ENCODE measurements at regions not wholly inside any gene's neighbourhood (a gene's known extent, or its start where the extent isn't known, plus 50 kb on each side); places are given as distances from the start of the nearest gene placed in this dataset.
A peak's percentile ranks its signal among the peaks of the same experiment; 100 is the strongest.

DNA sequence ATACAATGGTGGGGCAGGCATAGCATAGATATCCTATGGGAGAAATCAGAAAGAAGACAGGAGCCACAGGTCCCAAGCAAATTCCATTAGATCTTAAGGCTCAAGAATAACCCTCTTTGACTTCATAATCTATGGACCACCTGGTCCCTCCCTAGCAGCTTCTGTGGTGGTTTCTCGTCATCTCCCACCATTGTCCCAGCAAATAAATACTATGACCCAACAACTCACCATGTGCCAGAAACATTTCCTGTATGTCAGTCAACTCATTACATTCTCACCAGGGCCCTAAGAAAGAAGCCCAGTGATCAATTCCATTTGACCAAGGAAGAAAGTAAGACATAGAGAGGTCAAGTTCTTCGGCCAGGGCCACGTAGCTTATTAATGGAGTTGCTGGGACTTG is 646.2 kb downstream of the VRK1 start:
- no peak for DNase-seq (ENCODE audit: low spot score)

DNA sequence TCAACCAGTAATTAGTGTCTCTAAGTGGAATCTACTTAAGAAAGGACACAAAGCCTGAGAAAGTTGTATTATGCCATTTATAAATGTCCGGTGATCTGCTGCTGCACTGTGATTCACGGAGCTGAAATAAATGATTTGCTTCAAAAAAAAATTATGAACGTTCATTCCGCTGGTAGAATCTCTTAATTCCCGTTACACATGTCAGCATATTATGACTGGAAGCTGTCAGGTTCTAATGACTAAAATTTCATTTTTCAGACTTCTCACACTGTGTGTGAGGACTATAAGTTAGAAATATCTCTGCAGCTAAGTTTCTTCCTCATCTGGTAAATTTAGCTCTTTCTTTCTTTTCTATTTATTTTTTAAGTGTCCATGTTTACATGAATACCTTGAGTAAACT is 647.1 kb downstream of the VRK1 start:
- DNase-seq (ENCODE audit: low spot score): no peak

DNA sequence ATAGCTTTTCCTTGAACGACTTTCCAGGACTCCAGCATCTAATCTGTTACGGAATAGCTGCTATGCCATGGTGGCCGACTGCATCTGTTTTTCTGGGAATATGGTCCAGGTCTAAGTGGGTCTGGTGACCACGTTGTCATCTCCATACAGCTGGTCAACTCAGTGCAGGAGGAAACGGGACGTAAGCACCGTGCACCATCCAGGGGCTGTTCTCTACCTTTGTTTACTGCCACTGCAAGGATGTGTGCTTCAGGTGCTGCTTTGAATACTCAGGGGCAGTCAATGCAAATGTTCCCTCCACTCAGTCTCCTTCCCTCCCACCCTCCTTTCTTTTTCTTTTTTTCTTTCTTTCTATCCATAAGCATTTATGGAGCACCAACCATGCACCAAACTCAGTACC is 648.2 kb downstream of the VRK1 start:
- DNase-seq (ENCODE audit: low spot score): no peak

DNA sequence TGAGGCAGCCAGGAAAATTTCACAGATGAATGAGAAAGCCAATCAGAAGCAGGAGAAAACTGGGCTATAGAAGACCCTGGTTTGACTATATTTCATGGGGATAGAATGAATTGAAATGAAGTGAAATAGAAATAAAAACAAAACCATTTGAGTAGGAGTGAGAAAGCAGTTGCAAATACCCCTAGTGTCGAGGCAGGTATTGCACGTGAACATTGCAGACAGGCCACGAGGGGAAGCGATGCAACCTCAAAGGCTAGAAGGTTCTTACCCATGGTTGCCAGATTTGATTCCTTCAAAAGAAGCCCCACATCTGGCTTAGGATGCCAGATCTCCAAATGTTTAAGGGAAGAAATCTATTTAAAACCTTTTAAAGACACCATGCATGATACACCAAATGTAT is 648.9 kb downstream of the VRK1 start:
- no peak for DNase-seq (ENCODE audit: low spot score)

DNA sequence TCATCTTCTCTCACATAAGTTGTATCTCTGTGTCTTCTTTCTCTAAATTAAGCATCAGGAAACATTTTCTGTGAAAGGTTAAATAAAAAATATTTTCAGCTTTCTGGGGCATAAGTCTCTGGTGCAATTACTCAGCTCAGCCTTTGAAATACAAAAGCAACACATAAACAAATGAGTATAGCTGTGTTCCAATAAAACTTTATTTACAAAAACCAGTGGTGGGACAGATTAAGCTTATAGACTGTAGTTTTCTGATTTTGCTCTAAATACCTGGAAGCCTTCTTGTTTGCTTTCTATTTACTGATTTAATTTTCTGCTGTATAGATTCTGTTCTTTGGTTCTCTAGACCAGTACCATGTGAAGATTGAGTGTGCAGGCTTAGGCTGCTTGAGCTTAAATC is 655.1 kb downstream of the VRK1 start:
- DNase-seq (ENCODE audit: low spot score): no peak

DNA sequence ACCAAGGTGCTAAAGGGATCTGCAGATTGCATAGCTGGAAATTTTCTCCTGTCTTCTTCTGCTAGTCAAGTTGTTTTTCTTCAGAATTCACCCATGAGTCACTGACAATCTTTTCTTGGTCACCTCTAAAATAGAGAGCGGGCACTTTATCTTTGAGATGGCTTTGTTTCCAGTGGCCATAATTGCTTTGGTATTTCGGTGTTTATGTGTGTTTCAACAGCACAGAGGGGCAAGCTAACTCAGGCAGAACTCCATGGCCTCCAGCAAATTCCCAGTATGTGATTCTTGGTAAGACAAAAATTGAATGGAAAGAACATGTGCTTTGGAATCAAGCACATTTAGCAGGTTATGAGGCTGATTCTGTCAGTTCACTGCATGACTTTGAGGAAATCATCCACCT is 656.8 kb downstream of the VRK1 start:
- DNase-seq (ENCODE audit: low spot score): no peak

DNA sequence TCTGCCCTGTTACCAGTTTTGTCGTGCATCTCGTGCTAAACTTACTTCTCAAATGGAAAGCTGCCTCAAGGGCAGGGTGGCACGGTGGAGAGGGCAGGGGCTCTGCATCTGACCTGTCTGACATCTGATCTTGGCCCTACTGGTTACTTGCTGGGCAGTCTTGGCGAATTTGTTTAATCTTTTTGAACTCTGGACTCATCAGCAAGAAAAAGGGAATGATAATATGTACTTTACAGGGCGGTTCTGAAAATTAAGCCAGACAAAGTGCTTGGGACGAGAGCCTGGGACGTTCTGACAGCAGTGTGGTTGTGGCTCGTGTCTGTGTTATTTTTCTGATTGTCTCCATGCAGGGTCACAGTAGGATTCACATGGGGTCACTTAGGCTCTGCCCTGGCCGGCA is 659.3 kb downstream of the VRK1 start:
- no peak for DNase-seq (ENCODE audit: low spot score)

DNA sequence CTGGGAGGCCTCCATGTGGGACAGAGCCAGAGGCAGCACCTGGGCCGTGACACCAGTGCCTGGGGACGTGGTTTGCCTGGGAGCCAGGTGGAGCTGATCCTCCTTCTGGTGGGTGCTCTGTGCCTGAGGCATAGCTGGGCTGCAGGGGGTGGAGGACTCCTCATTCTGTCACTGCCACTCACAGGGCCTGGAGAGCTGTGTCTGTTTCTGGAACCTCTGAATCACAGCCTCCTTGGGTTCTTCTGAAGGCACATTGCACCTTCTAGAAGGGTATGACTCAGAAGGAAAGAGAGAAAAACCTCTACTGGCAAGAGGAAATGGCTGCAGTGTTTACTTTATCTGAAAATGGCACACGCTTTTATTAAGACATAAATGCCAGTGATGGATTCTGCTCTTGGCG is 659.8 kb downstream of the VRK1 start:
- DNase-seq (ENCODE audit: low spot score): peak; percentile 77

DNA sequence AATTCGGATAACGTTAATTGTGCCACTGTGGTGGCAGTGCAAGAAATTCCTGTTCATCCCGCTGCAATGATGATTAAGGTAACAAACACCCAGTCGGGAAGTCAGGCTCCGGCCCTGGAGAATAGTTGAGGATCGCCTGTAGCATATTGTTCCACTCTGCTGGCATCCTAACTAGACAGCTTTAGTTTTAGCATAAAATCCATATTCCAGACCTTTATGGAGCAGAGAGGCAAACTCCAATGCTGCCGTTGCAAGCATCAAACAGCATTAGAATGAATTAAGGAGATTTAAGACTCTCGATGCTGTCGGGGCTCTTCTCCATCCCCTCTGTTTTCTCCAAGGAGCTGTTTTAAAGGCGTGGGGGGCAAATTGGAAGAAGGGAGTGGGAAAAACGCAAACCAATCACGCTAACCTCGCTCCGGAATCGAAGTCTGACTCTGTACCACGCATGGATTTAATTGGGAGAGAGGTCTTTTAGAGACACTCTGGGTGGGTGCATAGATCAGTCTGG is 660.4 kb downstream of the VRK1 start:
- no peak for DNase-seq (ENCODE audit: low spot score)

DNA sequence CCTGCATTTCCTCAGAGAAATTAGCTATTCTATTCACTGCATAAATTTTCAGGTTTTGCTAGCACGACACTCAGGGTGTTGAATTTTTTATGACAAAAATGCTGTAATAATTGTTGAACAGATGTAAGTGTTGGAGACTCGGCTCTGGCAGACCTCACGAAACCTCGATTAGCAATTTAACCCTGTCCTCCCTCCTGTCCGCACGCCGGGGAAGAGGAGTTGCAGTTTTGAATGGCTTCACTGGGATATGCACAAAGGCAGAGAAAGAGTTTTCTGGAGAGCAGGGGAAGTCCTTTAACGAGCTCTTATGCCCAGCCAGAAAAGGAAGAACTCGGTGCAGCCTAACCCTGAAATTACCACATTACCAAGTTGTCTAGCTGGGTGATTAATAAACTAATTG is 661.1 kb downstream of the VRK1 start:
- no peak for DNase-seq (ENCODE audit: low spot score)

DNA sequence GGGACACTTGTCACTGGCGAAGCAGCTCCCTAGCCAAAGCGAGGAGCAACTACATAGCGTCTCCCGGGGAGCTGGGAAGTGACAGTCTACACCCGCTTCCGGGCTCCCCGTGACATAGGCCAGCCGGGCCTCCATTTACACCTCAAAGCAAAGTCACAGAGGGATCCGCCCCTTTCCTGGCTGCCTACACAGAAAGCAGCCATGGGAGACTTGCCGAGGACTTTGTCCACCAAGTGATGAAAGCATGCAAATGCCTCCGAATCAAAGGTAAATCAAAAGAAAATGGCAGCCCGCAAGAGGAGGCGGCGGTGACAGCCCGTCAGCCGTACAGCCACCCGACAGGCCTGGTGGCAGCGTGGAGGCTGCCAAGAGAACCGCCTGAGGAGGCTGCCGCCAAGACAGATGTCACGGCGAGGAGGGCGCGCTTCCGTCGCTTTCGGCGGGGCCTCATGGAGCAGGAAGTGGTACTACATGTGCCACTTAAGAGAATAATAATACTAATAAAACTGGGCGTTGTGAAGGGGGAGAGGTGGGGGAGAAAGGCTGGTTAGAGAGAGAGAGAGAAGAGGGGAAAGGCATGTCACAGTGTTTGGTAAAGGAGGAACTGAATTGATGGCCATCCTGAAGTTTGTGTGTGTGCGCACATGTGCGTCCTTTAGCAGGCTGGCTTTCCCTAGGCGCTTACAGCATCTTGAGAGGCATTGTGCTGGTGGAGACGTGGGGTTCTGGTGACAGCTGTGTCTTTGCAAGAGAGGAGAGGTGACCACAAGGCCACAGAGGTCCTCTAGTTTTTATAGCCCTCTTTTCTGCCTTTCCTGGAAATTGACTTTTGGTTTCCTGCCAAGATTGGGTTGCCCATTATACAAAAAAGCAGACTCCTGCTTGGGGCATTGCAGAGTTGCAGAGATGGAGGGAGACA is 661.7 kb downstream of the VRK1 start:
- peak; percentile 82 for DNase-seq (ENCODE audit: low spot score)

DNA sequence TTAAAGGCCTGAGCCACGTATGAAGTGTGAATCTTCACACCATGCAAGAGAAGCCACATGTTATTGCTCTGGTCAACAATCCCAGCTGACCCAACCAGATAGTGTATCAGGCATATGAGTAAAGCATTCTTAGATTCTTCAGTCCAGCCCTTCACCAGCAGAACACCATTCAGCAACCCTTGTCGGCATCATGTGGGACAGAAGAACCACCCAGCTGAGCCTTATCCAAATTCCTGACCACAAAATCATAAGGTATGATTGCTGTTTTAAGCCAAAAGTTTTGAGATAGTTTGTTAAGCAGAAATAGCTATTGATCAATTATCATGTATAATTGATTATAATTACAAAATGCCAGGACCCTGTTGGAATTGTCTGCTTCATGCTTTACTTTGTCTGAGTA is 664.9 kb downstream of the VRK1 start:
- no peak for DNase-seq (ENCODE audit: low spot score)

DNA sequence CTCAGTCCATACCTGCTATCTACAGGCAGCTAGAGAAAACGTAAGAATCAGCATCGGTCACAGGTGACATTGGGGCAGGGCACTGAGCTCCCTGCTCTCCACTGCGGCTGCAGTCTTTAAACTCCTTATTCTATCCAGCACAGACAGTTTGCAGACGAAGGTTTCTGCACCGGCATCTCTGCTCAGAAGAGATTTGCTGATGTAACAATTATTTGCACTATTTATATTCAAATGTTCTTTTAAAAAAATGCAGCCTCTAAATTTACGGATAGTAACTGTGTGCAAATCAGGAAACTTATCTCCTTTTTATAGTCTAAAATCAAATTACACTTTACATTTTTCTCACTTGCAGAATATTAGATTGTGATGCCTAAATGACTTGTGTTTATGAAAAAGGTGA is 671.0 kb downstream of the VRK1 start:
- no peak for DNase-seq (ENCODE audit: low spot score)

DNA sequence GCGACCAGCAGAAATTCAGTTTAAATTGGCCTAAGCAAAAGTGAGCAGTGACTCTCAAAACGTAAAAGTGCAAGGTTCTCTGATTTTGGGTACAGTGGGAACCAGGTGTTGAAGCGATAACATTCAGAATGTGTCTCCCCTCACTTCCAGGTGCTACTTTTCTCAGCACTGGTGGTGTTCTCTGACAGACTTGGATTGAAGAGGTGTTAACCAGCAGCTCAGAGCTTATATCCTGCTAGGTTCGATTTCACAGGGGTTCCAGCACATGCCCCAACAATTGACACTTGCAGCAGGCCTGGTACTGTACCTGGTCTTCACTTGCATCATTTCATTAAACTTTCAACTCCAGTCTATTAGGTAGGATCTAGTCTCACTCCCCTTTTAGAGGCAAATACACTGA is 680.2 kb downstream of the VRK1 start:
- DNase-seq (ENCODE audit: low spot score): no peak

DNA sequence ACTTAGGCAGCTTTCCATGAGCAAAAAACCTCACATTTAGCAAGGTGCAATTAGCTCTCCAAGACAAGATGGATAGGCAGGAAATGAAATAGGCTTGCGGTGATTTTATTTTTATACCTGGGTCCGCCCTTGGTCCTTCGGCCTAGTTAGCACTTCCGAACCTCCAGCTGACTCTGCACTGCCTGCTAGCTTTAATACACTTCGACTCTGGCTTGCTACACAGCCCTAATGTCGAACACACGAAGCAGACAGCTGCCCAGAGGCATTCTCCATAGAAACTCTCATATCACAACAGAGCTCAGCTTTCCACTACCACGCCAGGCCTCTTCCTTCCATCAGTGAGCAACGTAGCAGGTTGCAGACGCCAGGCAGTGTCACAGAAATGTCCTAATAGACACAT is 688.0 kb downstream of the VRK1 start:
- no peak for DNase-seq (ENCODE audit: low spot score)

DNA sequence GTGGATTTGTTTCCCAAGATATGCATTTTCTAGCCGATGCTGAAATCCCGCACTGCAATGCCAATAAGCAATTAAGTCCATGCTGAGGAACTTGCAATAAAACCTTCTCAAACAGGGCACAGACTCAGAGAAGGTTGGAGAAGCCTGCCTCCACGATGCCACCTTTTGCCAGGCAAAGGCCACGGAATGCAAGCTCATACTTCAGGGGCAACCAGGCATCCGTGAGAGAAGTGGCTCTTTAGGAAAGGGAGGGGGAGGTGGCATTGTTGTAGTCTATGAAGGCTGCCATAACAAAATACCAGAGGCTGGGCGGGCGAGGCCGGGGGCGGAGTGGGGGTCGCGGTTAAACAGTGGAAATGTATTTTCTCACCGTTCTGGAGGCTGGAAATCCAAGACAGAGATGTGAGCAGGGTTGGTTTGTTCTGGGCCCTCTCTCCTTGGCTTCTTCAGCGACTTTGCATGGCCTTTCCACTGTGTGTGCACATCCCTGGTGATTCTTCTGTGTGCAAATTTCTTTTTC is 689.5 kb downstream of the VRK1 start:
- no peak for DNase-seq (ENCODE audit: low spot score)

DNA sequence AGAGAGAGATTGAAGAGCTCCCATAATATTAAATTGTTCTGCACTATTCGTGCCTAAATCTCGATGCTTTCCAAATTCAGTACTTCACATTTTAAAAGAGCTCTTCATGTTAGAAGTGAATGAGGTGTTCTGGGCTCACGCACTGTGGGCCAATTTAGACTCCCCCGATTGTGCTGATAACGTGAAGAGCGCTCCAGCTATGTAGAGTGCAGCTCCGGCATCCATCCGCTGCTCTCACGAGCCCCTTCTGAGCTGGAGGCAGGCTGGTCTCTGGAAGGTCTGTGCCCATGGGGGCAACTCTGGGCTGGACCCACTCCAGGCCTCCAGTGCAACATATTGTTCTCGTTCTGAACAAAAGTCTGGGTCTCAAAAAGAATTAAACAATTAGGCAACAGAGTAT is 692.6 kb downstream of the VRK1 start:
- DNase-seq (ENCODE audit: low spot score): no peak

DNA sequence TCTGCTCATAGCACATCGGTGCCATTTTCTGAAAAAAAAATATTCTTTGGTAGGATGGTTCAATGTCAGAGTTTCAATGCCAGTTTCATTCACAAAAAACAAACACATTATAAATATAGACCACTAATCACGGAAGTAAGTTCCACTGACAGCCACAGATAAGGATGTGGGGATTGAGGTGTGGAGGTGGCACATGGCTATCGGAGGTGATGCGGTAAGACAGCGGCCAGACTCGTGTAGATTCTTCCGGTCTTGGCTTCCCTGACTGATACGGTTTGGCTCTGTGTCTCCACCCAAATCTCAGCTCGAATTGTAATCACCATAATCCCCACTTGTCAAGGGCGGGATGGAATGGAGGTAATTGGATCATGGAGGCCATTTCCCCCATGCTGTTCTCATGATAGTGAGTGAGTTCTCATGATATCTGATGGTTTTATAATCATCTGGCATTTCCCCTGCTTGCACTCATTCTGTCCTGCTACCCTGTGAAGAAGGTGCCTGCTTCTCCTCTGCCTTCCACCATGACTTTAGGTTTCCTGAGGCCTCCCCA is 693.4 kb downstream of the VRK1 start:
- DNase-seq (ENCODE audit: low spot score): no peak

DNA sequence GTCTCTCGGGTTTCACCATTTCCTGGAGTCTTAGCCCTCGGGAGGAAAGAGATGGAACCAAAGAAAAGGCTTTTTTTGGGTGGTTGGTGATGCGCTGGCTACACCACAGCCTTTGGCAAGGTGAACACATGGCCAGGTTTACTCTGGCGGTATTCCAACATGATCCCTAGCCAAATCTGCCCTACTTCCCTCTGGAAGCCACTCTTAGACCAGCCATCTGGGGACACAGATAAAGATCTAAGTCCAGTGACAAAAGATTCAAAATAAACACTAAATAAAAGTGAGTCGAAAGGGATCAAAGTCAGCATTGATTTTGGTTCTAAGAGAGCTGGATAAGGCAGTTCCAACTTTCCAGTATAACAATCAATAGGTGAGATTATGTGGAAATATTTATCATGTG is 694.5 kb downstream of the VRK1 start:
- no peak for DNase-seq (ENCODE audit: low spot score)

DNA sequence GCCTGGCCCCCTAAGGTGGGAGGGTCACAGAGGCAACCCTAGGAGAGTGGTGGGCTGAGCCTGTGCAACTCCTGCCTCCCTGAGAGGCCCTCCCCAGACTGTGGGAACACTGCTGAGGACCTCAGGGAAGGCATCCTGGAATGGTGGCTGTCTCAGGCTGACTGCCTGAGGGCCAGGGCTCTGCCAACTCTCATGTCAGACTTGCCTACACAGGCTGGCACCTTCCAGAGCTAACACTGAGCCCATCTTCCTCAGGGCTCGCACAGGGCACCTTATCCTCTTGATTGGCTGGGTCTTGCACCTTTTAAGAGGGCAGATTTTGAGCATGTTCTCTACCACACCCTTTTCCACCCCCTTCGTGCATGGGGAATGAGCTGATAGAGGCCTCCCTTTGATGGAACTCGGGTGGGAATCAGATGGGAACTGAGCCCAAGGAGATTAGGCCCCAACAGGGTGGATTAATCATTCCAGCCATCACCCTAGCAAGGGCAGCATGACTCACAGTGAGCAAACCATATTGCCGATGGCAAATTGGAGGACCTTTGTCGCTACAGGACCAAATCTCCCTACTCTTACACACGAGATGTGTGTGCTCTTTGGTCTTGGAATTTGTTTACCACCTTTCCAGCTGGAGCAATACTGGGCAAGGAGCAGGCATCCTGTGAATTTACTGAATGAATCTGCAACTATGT is 702.8 kb downstream of the VRK1 start:
- DNase-seq (ENCODE audit: low spot score): no peak

DNA sequence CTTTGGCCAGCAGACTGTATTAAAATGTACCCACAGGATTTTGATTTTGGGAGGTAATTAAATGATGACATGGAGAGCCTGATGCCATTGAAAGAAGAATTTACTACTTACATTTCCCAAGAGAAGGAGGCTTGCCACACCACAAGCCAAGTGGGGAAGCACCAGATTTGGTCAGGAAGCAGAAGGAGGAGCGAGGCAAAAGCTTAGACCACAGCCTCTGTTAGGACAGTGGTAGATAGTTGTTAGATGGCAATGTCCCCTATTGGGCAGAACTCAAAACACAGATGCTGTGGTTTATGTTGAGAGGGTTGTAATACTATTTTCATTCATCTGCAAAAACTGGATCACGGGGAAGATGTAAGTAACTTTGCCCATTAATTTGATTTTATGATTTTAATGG is 709.4 kb downstream of the VRK1 start:
- no peak for DNase-seq (ENCODE audit: low spot score)

DNA sequence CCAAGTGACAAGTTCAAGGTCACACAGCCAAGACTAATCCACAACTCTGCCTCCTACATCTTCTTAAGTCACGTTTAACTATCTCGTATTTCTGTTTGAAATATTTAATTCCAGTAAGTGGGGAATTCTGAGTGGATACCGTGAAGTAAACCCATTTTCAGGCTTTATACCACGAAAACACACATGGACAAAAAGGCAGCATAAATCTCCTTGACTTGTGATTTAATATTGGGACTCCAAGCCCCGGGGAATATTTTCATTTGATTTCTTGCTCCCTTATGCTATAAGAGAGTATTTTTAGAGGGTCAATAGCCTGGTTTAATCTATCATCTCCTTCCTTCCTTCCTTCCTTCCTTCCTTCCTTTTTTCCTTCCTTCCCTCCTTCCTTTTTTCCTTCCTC is 716.7 kb downstream of the VRK1 start:
- DNase-seq (ENCODE audit: low spot score): no peak

Data from CD4-positive, alpha-beta T cell treated with Interleukin-15 for 4 hours (primary cell).